ENCODE measurements at regions not wholly inside any gene's neighbourhood (a gene's known extent, or its start where the extent isn't known, plus 50 kb on each side); places are given as distances from the start of the nearest gene placed in this dataset.

- no peaks in the 10 kb centered on the region for H3K27me3 ChIP-seq (replicated peaks; ENCODE audit: control insufficient read depth, insufficient read depth, low read length)
- no peaks in the 10 kb centered on the region for H3K36me3 ChIP-seq (ENCODE audit: control insufficient read depth, insufficient read depth, low read length, severe bottlenecking)
- H3K9me3 ChIP-seq (ENCODE audit: control insufficient read depth, low read length), result no peaks in the 10 kb centered on the region
- no peak overlapping the region for H3K4me3 ChIP-seq (ENCODE audit: low read length)
- peaks cover 34% of the 10 kb centered on the region for H3K4me1 ChIP-seq (ENCODE audit: control insufficient read depth, insufficient read depth, low read length)
- peak overlapping the region; percentile 28 for H3K9ac ChIP-seq (ENCODE audit: low read length)
- no peak for DNase-seq (ENCODE audit: low read depth)
Measured at GRCh38 chr2:188813857-188814256, 160.3 kb upstream of the COL3A1 start.

- no peak overlapping the region for H3K4me3 ChIP-seq (ENCODE audit: low read length)
- H3K36me3 ChIP-seq (ENCODE audit: control insufficient read depth, insufficient read depth, low read length, severe bottlenecking), result no peaks in the 10 kb centered on the region
Measured at GRCh38 chr2:188819011-188819410, 155.2 kb upstream of the COL3A1 start.

GRCh38 chr2:188819792-188820191, 154.4 kb upstream of the COL3A1 start:
- Histone ChIP-seq H3K36me3 (ENCODE audit: control insufficient read depth, insufficient read depth, low read length, severe bottlenecking) (no peaks in the 10 kb centered on the region), H3K9me3 (ENCODE audit: control insufficient read depth, low read length) (no peaks in the 10 kb centered on the region), H3K9ac (ENCODE audit: low read length) (no peak overlapping the region), H3K4me3 (ENCODE audit: low read length) (no peak overlapping the region), H3K27me3 (replicated peaks; ENCODE audit: control insufficient read depth, insufficient read depth, low read length) (no peaks in the 10 kb centered on the region), H3K4me1 (ENCODE audit: control insufficient read depth, insufficient read depth, low read length) (peaks cover 9% of the 10 kb centered on the region)
- no peak for DNase-seq (ENCODE audit: low read depth)

More at GRCh38 chr2:188819011-188819410, 155.2 kb upstream of the COL3A1 start:
- Histone ChIP-seq H3K4me1 (ENCODE audit: control insufficient read depth, insufficient read depth, low read length) (peaks cover 11% of the 10 kb centered on the region), H3K27me3 (replicated peaks; ENCODE audit: control insufficient read depth, insufficient read depth, low read length) (no peaks in the 10 kb centered on the region), H3K9ac (ENCODE audit: low read length) (no peak overlapping the region), H3K9me3 (ENCODE audit: control insufficient read depth, low read length) (no peaks in the 10 kb centered on the region)
- no peak for DNase-seq (ENCODE audit: low read depth)

- Histone ChIP-seq H3K9me3 (ENCODE audit: control insufficient read depth, low read length) (no peaks in the 10 kb centered on the region), H3K27me3 (replicated peaks; ENCODE audit: control insufficient read depth, insufficient read depth, low read length) (no peaks in the 10 kb centered on the region), H3K4me3 (ENCODE audit: low read length) (no peak overlapping the region), H3K9ac (ENCODE audit: low read length) (no peak overlapping the region), H3K36me3 (ENCODE audit: control insufficient read depth, insufficient read depth, low read length, severe bottlenecking) (no peaks in the 10 kb centered on the region), H3K4me1 (ENCODE audit: control insufficient read depth, insufficient read depth, low read length) (peaks cover 9% of the 10 kb centered on the region)
- no peak for DNase-seq (ENCODE audit: low read depth)
Measured at GRCh38 chr2:188820576-188820975, 153.6 kb upstream of the COL3A1 start.

- Histone ChIP-seq H3K36me3 (ENCODE audit: control insufficient read depth, insufficient read depth, low read length, severe bottlenecking) (no peaks in the 10 kb centered on the region), H3K9me3 (ENCODE audit: control insufficient read depth, low read length) (no peaks in the 10 kb centered on the region), H3K4me1 (ENCODE audit: control insufficient read depth, insufficient read depth, low read length) (peaks cover 9% of the 10 kb centered on the region), H3K4me3 (ENCODE audit: low read length) (no peak overlapping the region), H3K27me3 (replicated peaks; ENCODE audit: control insufficient read depth, insufficient read depth, low read length) (no peaks in the 10 kb centered on the region), H3K9ac (ENCODE audit: low read length) (no peak overlapping the region)
- no peak for DNase-seq (ENCODE audit: low read depth)
Measured at GRCh38 chr2:188824125-188824524, 150.0 kb upstream of the COL3A1 start.

- no peak for DNase-seq (ENCODE audit: low read depth)
- H3K9me3 ChIP-seq (ENCODE audit: control insufficient read depth, low read length), result peaks cover 16% of the 10 kb centered on the region
- no peaks in the 10 kb centered on the region for H3K4me1 ChIP-seq (ENCODE audit: control insufficient read depth, insufficient read depth, low read length)
- no peaks in the 10 kb centered on the region for H3K36me3 ChIP-seq (ENCODE audit: control insufficient read depth, insufficient read depth, low read length, severe bottlenecking)
- H3K9ac ChIP-seq (ENCODE audit: low read length), result no peak overlapping the region
- no peaks in the 10 kb centered on the region for H3K27me3 ChIP-seq (replicated peaks; ENCODE audit: control insufficient read depth, insufficient read depth, low read length)
- no peak overlapping the region for H3K4me3 ChIP-seq (ENCODE audit: low read length)
Measured at GRCh38 chr2:188833331-188833730, 140.8 kb upstream of the COL3A1 start.

GRCh38 chr2:188833799-188834198, 140.4 kb upstream of the COL3A1 start:
- no peaks in the 10 kb centered on the region for H3K4me1 ChIP-seq (ENCODE audit: control insufficient read depth, insufficient read depth, low read length)
- no peak overlapping the region for H3K9ac ChIP-seq (ENCODE audit: low read length)
- H3K4me3 ChIP-seq (ENCODE audit: low read length), result no peak overlapping the region
- H3K27me3 ChIP-seq (replicated peaks; ENCODE audit: control insufficient read depth, insufficient read depth, low read length), result no peaks in the 10 kb centered on the region
- H3K36me3 ChIP-seq (ENCODE audit: control insufficient read depth, insufficient read depth, low read length, severe bottlenecking), result no peaks in the 10 kb centered on the region
- no peak for DNase-seq (ENCODE audit: low read depth)
- peaks cover 21% of the 10 kb centered on the region for H3K9me3 ChIP-seq (ENCODE audit: control insufficient read depth, low read length)

- no peaks in the 10 kb centered on the region for H3K36me3 ChIP-seq (ENCODE audit: control insufficient read depth, insufficient read depth, low read length, severe bottlenecking)
- H3K27me3 ChIP-seq (replicated peaks; ENCODE audit: control insufficient read depth, insufficient read depth, low read length), result no peaks in the 10 kb centered on the region
- peak; percentile 14 for DNase-seq (ENCODE audit: low read depth)
- H3K4me3 ChIP-seq (ENCODE audit: low read length), result no peak overlapping the region
- peaks cover 25% of the 10 kb centered on the region for H3K9me3 ChIP-seq (ENCODE audit: control insufficient read depth, low read length)
- H3K9ac ChIP-seq (ENCODE audit: low read length), result no peak overlapping the region
- no peaks in the 10 kb centered on the region for H3K4me1 ChIP-seq (ENCODE audit: control insufficient read depth, insufficient read depth, low read length)
Measured at GRCh38 chr2:188835006-188835405, 139.2 kb upstream of the COL3A1 start.

GRCh38 chr2:188835821-188836220, 138.4 kb upstream of the COL3A1 start:
- Histone ChIP-seq H3K9ac (ENCODE audit: low read length) (no peak overlapping the region), H3K4me1 (ENCODE audit: control insufficient read depth, insufficient read depth, low read length) (no peaks in the 10 kb centered on the region), H3K36me3 (ENCODE audit: control insufficient read depth, insufficient read depth, low read length, severe bottlenecking) (no peaks in the 10 kb centered on the region), H3K9me3 (ENCODE audit: control insufficient read depth, low read length) (peaks cover 21% of the 10 kb centered on the region), H3K27me3 (replicated peaks; ENCODE audit: control insufficient read depth, insufficient read depth, low read length) (no peaks in the 10 kb centered on the region), H3K4me3 (ENCODE audit: low read length) (no peak overlapping the region)
- DNase-seq (ENCODE audit: low read depth), result no peak

GRCh38 chr2:188845692-188846091, 128.5 kb upstream of the COL3A1 start:
- Histone ChIP-seq H3K27me3 (replicated peaks; ENCODE audit: control insufficient read depth, insufficient read depth, low read length) (no peaks in the 10 kb centered on the region), H3K9me3 (ENCODE audit: control insufficient read depth, low read length) (no peaks in the 10 kb centered on the region), H3K4me3 (ENCODE audit: low read length) (no peak overlapping the region), H3K9ac (ENCODE audit: low read length) (no peak overlapping the region), H3K4me1 (ENCODE audit: control insufficient read depth, insufficient read depth, low read length) (no peaks in the 10 kb centered on the region), H3K36me3 (ENCODE audit: control insufficient read depth, insufficient read depth, low read length, severe bottlenecking) (no peaks in the 10 kb centered on the region)
- DNase-seq (ENCODE audit: low read depth), result no peak

- Histone ChIP-seq H3K9me3 (ENCODE audit: control insufficient read depth, low read length) (no peaks in the 10 kb centered on the region), H3K27me3 (replicated peaks; ENCODE audit: control insufficient read depth, insufficient read depth, low read length) (no peaks in the 10 kb centered on the region), H3K36me3 (ENCODE audit: control insufficient read depth, insufficient read depth, low read length, severe bottlenecking) (no peaks in the 10 kb centered on the region), H3K4me1 (ENCODE audit: control insufficient read depth, insufficient read depth, low read length) (peaks cover 17% of the 10 kb centered on the region), H3K4me3 (ENCODE audit: low read length) (no peak overlapping the region), H3K9ac (ENCODE audit: low read length) (no peak overlapping the region)
- peak; percentile 10 for DNase-seq (ENCODE audit: low read depth)
Measured at GRCh38 chr2:188848887-188849435, 125.2 kb upstream of the COL3A1 start.

GRCh38 chr2:188850786-188851185, 123.4 kb upstream of the COL3A1 start:
- H3K4me3 ChIP-seq (ENCODE audit: low read length), result no peak overlapping the region
- no peaks in the 10 kb centered on the region for H3K27me3 ChIP-seq (replicated peaks; ENCODE audit: control insufficient read depth, insufficient read depth, low read length)
- no peaks in the 10 kb centered on the region for H3K9me3 ChIP-seq (ENCODE audit: control insufficient read depth, low read length)
- H3K9ac ChIP-seq (ENCODE audit: low read length), result no peak overlapping the region
- DNase-seq (ENCODE audit: low read depth), result no peak
- no peaks in the 10 kb centered on the region for H3K36me3 ChIP-seq (ENCODE audit: control insufficient read depth, insufficient read depth, low read length, severe bottlenecking)
- H3K4me1 ChIP-seq (ENCODE audit: control insufficient read depth, insufficient read depth, low read length), result peaks cover 20% of the 10 kb centered on the region
